HUDEP-2 (cell line): ENCODE measurements at regions not wholly inside any gene's neighbourhood (a gene's known extent, or its start where the extent isn't known, plus 50 kb on each side); places are given as distances from the start of the nearest gene placed in this dataset.

Experiments used
- DNase-seq, 76 experiments: peaks; one replicate each; lab custom pipeline; 2025; ENCODE audit not compliant: unreplicated experiment in 76 of 76; lab: John Stamatoyannopoulos, UW

DNA sequence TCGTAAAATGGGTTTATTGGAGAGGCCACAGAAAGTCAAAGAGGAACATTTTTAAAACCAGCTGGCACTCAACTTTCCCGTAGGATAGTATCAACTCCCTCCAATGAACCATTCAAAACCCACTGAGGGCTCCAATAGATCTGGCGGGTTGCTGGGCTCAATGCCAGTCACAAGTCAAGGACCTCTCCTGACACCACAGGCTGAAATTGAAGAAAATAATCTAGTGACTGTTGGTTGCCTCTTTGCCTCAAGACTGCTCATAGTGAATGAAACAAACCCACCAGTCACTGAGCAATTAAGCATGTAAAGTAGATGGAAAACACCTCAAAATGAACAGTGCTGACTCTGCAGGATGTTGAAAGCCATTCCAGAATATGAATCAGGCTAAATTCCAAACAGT, 500.6 kb upstream of the AGTR1 start:
- DNase-seq, result no peak

- DNase-seq, result no peak
Measured at GRCh38 chr3:148202386-148202785, 495.3 kb upstream of the AGTR1 start.

DNA sequence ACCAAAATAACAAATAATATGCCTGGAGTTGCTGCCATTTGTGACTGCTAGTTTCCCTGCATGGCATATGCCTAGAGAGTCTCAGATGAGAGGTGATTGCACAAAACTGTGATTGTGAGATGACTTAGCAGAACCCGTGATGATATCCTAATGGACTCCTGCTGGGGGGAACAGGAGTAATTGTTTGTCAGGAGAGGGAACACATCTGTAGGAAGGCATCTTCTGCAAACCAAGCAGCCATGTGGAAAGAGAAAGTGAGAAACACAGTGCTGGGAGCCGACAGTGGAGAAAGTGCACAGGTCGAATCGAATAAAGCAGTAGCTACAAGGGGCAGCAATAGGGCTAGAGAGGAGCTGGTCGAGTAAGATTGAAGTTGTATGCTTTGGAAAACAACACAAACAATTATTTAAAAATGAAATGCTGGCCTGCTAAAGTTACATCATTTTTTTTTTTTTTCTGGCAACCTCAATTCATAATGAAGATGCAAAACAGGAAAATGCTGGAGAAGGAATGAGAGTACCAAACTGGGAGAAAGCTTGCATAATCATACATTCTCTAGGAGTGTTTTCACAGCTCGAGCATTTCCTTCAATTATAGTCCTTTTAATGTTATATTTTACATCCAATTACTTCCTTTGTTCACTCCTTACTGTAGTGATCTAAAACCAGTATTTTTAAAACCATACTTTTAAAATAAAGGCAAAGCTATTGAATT, 494.2 kb upstream of the AGTR1 start:
- DNase-seq, result no peak

GRCh38 chr3:148204131-148204530, 493.6 kb upstream of the AGTR1 start:
- no peak for DNase-seq

DNA sequence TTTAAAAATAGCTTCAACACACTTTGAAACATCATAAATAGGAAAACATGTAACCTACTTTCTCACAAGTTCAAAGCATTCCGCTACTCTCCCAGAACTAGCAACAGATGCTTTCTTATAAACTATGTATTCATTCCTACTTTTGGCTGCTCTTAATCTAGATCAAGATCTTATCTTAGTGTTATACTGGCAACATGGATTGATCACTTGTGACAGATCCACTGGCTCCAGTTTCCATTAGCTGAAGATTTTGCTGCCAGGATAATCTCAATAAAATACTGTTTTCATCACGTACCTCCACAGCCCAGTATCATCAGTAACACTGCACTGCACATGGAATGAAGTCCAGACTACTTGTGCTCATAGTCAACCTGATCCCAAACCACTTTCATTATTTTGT, 491.7 kb upstream of the AGTR1 start:
- DNase-seq, result no peak

GRCh38 chr3:148206446-148206845, 491.3 kb upstream of the AGTR1 start:
- DNase-seq, result no peak

DNA sequence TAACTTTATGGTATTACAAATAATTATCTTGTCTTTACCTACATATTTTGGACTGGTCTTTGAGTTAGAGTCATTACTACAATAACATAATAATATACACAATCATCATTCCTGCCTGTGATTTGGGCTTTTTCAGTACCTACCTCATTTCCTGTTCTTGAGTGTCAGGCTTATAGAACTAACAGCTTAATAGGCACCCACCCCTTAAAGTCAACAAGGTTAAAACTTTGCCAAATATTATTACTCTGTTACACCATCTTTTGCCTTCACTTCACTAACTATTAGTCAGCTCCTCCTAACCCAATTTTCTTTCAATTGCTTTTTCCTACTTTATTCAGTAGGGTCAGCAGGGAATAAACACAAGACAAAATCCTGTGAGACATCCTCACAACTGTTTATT, 488.7 kb upstream of the AGTR1 start:
- no peak for DNase-seq

DNA sequence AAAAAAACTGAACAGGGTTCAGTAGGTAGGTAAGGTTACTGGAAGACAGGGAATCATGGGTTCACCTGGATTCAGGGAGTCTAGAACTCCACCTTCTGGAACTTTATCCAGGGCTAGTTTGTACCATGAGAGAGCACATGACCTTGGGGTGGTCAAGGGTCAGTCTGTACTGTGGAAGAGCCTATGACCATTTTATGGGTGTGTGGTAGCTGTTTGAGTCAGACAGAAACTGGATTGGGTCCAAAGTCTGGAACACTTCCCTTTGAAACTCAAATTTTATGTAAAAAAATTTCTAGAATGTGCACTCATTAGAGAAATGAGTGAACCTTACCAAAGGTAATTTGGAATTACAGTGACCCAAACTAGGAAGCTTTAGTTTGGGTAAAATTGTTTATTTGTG, 486.0 kb upstream of the AGTR1 start:
- no peak for DNase-seq

DNA sequence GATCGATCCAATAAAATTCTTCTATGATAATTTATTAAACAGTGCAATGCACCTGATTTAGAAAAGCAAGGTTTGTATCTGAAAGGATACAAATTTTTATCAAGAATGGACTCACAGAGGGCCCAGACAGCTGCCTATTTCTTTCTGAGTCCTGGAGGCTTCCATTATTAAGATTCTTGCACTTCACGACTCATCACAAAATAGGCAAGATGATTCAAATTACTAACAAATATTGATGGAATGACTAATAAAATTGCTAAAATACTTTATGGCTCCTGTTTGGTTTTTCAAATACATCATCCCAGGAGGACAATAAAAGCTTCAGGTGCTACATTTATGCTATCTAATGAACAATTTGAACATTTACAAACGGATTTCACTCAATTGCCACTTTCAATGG, 483.0 kb upstream of the AGTR1 start:
- no peak for DNase-seq

DNA sequence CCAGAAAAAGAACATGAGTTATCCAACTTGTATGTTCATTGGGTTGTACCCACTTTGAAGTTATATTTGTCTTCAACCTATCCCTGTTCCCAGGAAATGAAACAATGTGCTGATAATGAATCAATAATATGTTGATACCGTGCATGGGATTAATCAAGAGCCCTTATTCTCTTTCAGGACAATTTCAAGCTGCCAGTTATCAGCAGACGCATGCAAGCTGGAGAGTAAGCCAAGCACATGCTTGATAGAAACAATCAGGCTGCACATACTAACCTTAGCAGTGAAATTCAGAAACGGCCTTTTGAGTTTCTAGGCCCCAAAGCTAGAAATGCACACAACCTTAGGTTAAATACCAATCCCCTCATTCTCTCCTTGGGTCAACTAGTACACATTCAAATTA, 480.4 kb upstream of the AGTR1 start:
- no peak for DNase-seq

DNA sequence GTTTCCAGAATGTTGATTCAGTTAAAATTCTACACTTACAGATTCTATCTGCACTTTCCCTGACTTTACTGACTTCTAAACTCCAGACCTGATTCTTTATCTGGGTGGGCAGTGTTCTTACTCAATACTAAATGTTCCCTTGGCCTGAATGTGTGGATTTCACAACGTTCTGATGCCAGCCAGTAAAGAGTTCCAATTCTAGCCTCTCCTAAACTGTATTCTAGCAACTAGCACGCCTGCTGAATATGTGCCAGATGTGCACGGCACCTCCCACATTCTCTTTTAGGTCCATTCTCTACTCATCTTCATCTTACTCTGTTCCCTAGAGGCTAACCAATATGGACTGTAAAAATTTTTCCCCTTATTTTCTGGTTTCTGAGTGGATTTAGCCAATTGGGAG, 479.5 kb upstream of the AGTR1 start:
- DNase-seq, result no peak

DNA sequence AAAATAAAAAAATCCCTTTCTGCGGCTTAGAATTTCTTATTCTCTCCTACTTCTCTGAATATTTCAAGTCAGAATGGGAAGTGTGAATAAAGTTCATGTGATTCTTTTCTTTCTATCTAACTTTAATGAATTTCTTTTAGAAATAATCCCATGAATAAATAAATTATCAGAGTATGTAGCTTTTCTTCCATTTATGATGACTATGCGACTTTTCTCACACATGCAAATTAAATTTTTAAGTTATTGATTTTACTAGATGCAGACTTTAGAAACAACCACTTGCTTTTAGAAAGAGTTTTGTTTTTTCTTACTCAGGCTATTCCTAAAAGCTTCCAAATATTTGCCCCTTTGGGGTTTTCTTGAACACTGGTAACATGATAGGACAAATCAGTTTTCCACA, 477.7 kb upstream of the AGTR1 start:
- DNase-seq, result no peak

GRCh38 chr3:148221303-148221702, 476.4 kb upstream of the AGTR1 start:
- no peak for DNase-seq

- DNase-seq, result no peak
Measured at GRCh38 chr3:148223266-148223665, 474.4 kb upstream of the AGTR1 start.

DNA sequence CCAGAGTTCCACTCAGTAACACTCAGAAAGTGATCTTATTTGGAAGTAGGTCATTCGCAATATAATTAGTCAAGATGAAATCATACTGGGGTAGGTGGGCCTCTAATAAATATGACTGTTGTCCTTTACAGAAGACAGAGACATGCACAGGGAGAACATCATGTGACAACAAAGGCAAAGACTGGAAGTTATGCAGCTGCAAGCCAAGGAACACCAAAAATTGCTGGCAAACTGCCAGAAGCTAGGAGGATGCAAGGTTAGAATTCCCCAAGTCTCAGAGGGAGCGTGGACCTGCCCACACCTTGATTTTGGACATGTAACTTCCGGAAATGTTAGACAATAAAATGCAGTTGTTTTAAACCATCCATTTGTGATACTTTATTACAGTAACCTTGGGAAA, 471.5 kb upstream of the AGTR1 start:
- no peak for DNase-seq

GRCh38 chr3:148227534-148227933, 470.2 kb upstream of the AGTR1 start:
- DNase-seq, result no peak

DNA sequence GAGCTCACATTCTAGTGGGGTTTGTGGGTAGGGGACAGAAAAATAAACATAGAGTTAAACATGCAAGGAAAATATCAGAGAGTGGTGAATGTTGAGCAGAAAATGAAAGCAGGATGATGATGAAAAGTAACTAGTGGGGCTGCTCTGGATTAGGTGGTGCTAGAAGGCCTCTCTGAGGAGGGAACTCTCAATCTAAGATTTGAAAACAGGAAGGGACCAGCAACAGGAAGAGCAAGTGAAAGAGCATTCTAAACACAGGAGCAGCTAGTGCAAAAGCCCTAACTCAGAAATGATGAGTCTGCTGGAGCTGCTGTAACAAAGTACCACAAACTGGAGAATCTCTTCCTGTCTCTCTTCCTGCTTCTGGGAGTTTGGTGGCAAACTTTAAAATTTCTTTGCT, 468.6 kb upstream of the AGTR1 start:
- DNase-seq, result no peak

DNA sequence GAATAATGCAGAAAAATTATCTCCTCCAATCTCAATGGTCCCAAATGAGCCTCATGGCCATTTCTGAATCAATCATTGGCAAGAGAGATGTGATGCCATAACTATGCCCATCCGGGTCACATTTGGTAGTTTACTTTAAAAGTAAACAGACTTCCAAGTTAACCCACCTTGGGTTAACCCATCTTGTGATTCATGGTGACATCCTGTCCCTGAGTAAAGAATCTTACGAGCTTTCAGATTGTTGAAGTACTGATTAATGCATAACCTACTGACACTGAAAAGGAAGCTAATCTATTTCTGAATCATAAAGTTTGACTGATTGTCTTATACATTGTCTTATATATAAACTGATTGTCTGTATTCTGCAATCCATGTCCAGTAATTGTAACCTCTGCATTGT, 467.2 kb upstream of the AGTR1 start:
- DNase-seq, result no peak

DNA sequence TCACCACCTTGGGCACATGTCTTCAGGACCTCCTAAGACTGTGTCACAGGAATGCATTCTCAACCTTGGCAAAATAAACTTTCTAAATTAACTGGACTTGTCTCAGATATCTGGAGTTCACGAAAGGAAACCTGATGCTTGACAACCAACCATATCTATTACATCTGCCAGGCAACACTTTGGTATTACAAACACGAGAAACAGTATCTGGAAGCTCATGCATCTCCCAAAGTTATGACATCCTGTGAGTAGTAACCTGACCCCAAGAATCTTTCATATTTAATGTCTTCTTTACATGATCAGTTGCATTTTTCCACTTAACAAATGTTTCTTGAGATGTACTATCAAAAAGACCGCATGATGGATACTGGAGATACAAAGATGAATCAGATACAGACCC, 465.3 kb upstream of the AGTR1 start:
- DNase-seq, result no peak

DNA sequence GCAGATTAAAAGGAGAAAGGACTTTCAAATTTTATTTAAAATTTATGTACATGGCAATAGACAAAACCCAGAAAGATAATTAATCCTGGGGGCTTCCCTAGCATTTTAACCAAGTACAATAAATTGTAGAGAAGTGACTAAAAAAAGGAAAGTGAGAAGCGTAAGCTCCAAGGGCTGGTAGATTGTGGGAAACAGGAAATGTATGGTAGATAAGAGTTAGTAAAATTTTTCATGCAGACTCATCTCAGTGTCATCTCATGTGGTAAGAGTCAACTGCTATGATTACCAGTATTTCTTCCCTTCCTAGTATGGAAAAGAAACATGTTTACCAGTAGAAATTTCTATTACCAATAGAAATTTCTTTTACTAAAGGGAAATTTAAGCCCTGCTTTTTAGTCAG, 464.3 kb upstream of the AGTR1 start:
- no peak for DNase-seq

DNA sequence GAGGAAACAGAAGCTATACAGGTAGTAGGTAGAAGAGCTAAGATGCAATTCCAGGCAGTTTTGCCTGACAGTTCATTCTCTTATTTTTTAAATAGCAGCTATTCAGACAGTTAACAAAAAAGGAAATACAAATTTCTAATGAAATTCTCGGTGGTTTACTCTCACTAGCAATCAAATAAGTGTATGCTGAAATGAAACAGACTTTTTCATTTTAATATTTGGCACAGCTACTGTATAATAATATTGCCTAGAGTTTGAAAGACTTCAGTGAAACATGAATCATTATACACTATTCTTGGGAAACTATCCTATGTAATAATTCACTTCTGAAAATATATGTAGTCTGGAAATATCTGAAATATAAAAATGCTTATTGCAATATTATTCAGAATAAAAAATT, 463.2 kb upstream of the AGTR1 start:
- no peak for DNase-seq

DNA sequence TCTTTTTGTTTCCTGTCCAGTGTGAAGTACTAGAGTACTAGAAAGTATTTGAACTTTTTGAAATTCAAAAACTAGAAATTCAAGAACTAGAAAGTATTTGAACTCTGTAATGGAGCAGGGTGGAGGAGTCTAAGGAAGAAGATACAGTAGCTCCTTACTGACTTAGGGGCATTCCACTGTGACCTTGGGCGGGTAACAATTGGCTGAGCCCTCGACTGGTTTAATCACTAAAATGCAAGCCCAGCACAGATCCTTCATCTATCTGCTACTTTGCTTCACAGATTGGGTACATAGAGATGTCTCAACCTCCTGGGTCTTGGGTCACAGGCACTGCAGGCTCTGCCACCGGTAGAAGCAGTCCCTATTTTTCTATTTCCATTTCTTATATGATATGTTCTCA, 462.1 kb upstream of the AGTR1 start:
- DNase-seq, result no peak

GRCh38 chr3:148238421-148238821, 459.3 kb upstream of the AGTR1 start:
- DNase-seq, result no peak
